VCaP (cell line): ENCODE measurements at regions not wholly inside any gene's neighbourhood (a gene's known extent, or its start where the extent isn't known, plus 50 kb on each side); places are given as distances from the start of the nearest gene placed in this dataset.

ENCODE experiments used
- H3K27ac ChIP-seq: fragments of 450-650 bp; 2 replicates; pipeline ENCODE4 v1.5.1; 2017
- CTCF ChIP-seq: fragments of 450-650 bp; conservative IDR thresholded peaks from 2 replicates; pipeline ENCODE4 v1.5.1; 2017; ENCODE audit warnings: mild to moderate bottlenecking, moderate library complexity

GRCh38 chr16:5450409-5451104 lies 353.0 kb upstream of the EEF2KMT start:
- no peak for TF ChIP-seq CTCF
- no peak overlapping the region for H3K27ac ChIP-seq

GRCh38 chr16:5449901-5450300 lies 352.3 kb upstream of the EEF2KMT start:
- no peak overlapping the region for H3K27ac ChIP-seq
- TF ChIP-seq CTCF: no peak

GRCh38 chr16:5448798-5449197 lies 351.2 kb upstream of the EEF2KMT start:
- no peak for TF ChIP-seq CTCF

GRCh38 chr16:5447734-5448133 lies 350.1 kb upstream of the EEF2KMT start:
- no peak for TF ChIP-seq CTCF
- H3K27ac ChIP-seq: no peak overlapping the region

More at GRCh38 chr16:5448798-5449197, 351.2 kb upstream of the EEF2KMT start:
- H3K27ac ChIP-seq: no peak overlapping the region

- no peak overlapping the region for H3K27ac ChIP-seq
- no peak for TF ChIP-seq CTCF
Measured at GRCh38 chr16:5446623-5447240, 349.1 kb upstream of the EEF2KMT start.

- no peak for TF ChIP-seq CTCF
- H3K27ac ChIP-seq: no peak overlapping the region
Measured at GRCh38 chr16:5444189-5444588, 346.6 kb upstream of the EEF2KMT start.

- no peak overlapping the region for H3K27ac ChIP-seq
- no peak for TF ChIP-seq CTCF
Measured at GRCh38 chr16:5442986-5443385, 345.4 kb upstream of the EEF2KMT start.
